ENCODE measurements at regions not wholly inside any gene's neighbourhood (a gene's known extent, or its start where the extent isn't known, plus 50 kb on each side); places are given as distances from the start of the nearest gene placed in this dataset.

- DNase-seq (ENCODE audit: low spot score in 2 of 2) = no peak
- 70 to 81% methylated on average over 2 of the region's 2 CpGs for WGBS, 2 donors
- intact Hi-C loops (cut with DNase I; ENCODE audit: low total_unique reads) = no loop called here
- no peak overlapping the region for H3K4me3 ChIP-seq (ENCODE audit: low read depth, poor library complexity, severe bottlenecking)
- TF ChIP-seq POLR2A (IDR thresholded peaks at IDR 0.05) = no peak
- TF ChIP-seq CTCF (IDR thresholded peaks at IDR 0.05) = no peak
These were observed 797.9 kb downstream of the TLE4 start for GRCh38 chr9:80369641-80370040.

- WGBS, 2 donors = 1 to 13% methylated on average over 2 of the region's 2 CpGs
These were observed 794.9 kb downstream of the TLE4 start for GRCh38 chr9:80366626-80367025.

GRCh38 chr9:80359941-80360881 lies 788.4 kb downstream of the TLE4 start:
- intact Hi-C loops (cut with DNase I; ENCODE audit: low total_unique reads) = no loop called here
- DNase-seq (ENCODE audit: low spot score in 2 of 2) = no peak
- TF ChIP-seq CTCF (IDR thresholded peaks at IDR 0.05) (no peak), POLR2A (IDR thresholded peaks at IDR 0.05) (no peak)

More at GRCh38 chr9:80366626-80367025, 794.9 kb downstream of the TLE4 start:
- no peak for DNase-seq (ENCODE audit: low spot score in 2 of 2)
- intact Hi-C loops (cut with DNase I; ENCODE audit: low total_unique reads) = no loop called here
- TF ChIP-seq POLR2A (IDR thresholded peaks at IDR 0.05) (no peak), CTCF (IDR thresholded peaks at IDR 0.05) (no peak)
- no peak overlapping the region for H3K4me3 ChIP-seq (ENCODE audit: low read depth, poor library complexity, severe bottlenecking)

GRCh38 chr9:80359291-80359690 lies 787.5 kb downstream of the TLE4 start:
- no peak overlapping the region for H3K4me3 ChIP-seq (ENCODE audit: low read depth, poor library complexity, severe bottlenecking)
- intact Hi-C loops (cut with DNase I; ENCODE audit: low total_unique reads) = no loop called here
- TF ChIP-seq POLR2A (IDR thresholded peaks at IDR 0.05) (no peak), CTCF (IDR thresholded peaks at IDR 0.05) (no peak)
- DNase-seq (ENCODE audit: low spot score in 2 of 2) = no peak
- 97 to 100% methylated on average over 10 to 11 of the region's 11 CpGs for WGBS, 2 donors

More at GRCh38 chr9:80359941-80360881, 788.4 kb downstream of the TLE4 start:
- WGBS, 2 donors = 96 to 97% methylated on average over 31 to 33 of the region's 35 CpGs
- H3K4me3 ChIP-seq (ENCODE audit: low read depth, poor library complexity, severe bottlenecking) = no peak overlapping the region

GRCh38 chr9:80352967-80353366 lies 781.2 kb downstream of the TLE4 start:
- 76 to 100% methylated on average over 2 of the region's 2 CpGs for WGBS, 2 donors
- H3K4me3 ChIP-seq (ENCODE audit: low read depth, poor library complexity, severe bottlenecking) = no peak overlapping the region
- DNase-seq (ENCODE audit: low spot score in 2 of 2) = no peak
- TF ChIP-seq CTCF (IDR thresholded peaks at IDR 0.05) = no peak
- no peak for TF ChIP-seq POLR2A (IDR thresholded peaks at IDR 0.05)
- intact Hi-C loops (cut with DNase I; ENCODE audit: low total_unique reads) = no loop called here
